NOMO-1 (cell line): ENCODE measurements at regions not wholly inside any gene's neighbourhood (a gene's known extent, or its start where the extent isn't known, plus 50 kb on each side); places are given as distances from the start of the nearest gene placed in this dataset.

Experiments
- DNase-seq, 2 experiments: peaks; one replicate each; lab custom pipeline; 2025; ENCODE audit not compliant: unreplicated experiment in 2 of 2; lab: John Stamatoyannopoulos, UW

- no peak for DNase-seq
Observed at GRCh38 chr3:167898091-167898490, 162.6 kb downstream of the SERPINI1 start.

GRCh38 chr3:167895684-167896083 is 160.2 kb downstream of the SERPINI1 start:
- no peak for DNase-seq

- no peak for DNase-seq
Observed at GRCh38 chr3:167895178-167895577, 159.7 kb downstream of the SERPINI1 start.

GRCh38 chr3:167892205-167892604 is 156.7 kb downstream of the SERPINI1 start:
- peak in 1 of 2 experiments; percentile 60 for DNase-seq

GRCh38 chr3:167887096-167887495 is 151.6 kb downstream of the SERPINI1 start:
- no peak for DNase-seq

GRCh38 chr3:167886690-167887089 is 151.2 kb downstream of the SERPINI1 start:
- DNase-seq: no peak

- DNase-seq: no peak
Observed at GRCh38 chr3:167885277-167885676, 149.8 kb downstream of the SERPINI1 start.

GRCh38 chr3:167884481-167884880 is 149.0 kb downstream of the SERPINI1 start:
- DNase-seq: no peak

GRCh38 chr3:167883452-167883851 is 147.9 kb downstream of the SERPINI1 start:
- no peak for DNase-seq

GRCh38 chr3:167882057-167882667 is 146.6 kb downstream of the SERPINI1 start:
- peak; percentile 19 to 89 for DNase-seq

- no peak for DNase-seq
Observed at GRCh38 chr3:167880183-167880582, 144.7 kb downstream of the SERPINI1 start.

GRCh38 chr3:167876620-167877281 is 141.2 kb downstream of the SERPINI1 start:
- peak; percentile 11 to 55 for DNase-seq
